ENCODE measurements at regions not wholly inside any gene's neighbourhood (a gene's known extent, or its start where the extent isn't known, plus 50 kb on each side); places are given as distances from the start of the nearest gene placed in this dataset.

GRCh38 chr20:52921340-52921739 is 50.8 kb upstream of the TSHZ2 start:
- DNase-seq (ENCODE audit: low read depth) = no peak

DNA sequence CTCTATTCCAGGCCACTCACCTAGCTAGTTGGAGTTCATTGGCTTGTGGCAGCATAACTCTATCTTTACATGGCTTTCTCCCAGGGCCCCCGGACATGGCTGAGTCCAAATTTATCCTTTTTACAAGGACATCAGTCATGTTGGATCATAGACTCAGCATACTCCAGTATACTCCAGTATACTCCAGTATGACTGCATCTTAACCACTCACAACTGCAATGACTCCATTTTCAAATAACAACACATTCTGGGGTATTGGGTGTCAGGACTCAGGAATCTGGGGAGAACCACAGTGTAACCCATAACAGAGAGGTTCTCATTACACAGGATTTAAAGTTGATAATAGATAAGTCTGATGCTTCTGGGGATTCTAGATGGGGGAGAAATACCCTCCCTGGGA is 53.8 kb upstream of the TSHZ2 start:
- DNase-seq (ENCODE audit: low read depth) = no peak

- DNase-seq (ENCODE audit: low read depth) = no peak
Measured at GRCh38 chr20:52915564-52915963, 56.6 kb upstream of the TSHZ2 start.

- DNase-seq (ENCODE audit: low read depth) = no peak
Measured at GRCh38 chr20:52914870-52915269, 57.3 kb upstream of the TSHZ2 start.

DNA sequence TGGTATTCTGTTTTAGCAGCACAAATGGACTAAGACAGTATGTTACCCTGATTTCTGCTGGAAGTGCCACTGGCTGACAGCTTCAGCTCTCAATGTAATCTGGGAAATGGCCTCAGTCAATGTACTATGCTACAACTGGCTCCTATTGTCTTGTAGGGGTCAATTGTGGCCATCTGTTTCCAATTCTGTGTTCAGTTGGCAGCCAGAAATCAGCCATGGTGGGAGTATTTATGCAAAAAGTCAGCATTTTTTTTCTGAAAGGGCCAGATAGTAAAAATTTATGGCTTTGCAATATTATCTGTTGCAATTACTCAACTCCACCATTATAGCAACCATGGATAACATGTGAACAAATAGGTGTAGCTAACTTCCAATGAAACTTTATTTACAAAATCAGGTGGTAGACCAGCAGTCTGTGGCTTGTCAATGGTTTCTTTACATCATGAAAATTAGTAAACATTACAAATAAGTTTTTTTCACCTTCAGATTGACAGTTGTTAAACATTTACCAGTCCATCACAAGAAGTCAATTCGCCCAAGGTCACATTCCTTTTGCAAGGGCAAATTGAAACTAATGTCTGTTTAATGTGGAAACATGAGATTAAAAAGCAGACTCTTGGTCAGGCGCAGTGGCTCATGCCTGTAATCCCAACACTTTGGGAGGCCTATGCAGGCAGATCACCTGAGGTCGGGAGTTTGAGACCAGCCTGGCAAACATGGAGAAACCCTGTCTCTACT is 58.3 kb upstream of the TSHZ2 start:
- no peak for DNase-seq (ENCODE audit: low read depth)

GRCh38 chr20:52905241-52905994 is 66.7 kb upstream of the TSHZ2 start:
- DNase-seq (ENCODE audit: low read depth) = no peak

- no peak for DNase-seq (ENCODE audit: low read depth)
Measured at GRCh38 chr20:52904837-52905236, 67.3 kb upstream of the TSHZ2 start.

- no peak for DNase-seq (ENCODE audit: low read depth)
Measured at GRCh38 chr20:52899041-52899608, 73.0 kb upstream of the TSHZ2 start.

DNA sequence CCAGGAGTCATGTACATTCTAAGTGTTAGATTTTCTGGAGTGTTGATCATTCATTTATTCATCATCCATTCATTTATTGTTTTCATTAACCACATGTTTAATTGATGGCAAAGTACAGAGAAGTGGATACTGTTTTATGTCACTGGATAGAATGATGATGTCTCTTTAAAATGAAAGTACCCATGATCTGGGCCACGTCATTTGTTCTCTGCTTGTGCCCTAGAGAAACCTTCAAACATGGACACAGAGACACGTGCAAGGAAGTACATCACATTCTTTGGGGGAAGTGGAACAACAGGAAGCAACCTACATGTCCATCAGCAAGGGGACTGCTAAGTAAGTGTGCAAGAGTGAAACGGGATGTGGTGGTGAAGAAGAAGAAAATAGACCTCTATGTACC is 75.8 kb upstream of the TSHZ2 start:
- no peak for DNase-seq (ENCODE audit: low read depth)

GRCh38 chr20:52895701-52896100 is 76.5 kb upstream of the TSHZ2 start:
- no peak for DNase-seq (ENCODE audit: low read depth)

DNA sequence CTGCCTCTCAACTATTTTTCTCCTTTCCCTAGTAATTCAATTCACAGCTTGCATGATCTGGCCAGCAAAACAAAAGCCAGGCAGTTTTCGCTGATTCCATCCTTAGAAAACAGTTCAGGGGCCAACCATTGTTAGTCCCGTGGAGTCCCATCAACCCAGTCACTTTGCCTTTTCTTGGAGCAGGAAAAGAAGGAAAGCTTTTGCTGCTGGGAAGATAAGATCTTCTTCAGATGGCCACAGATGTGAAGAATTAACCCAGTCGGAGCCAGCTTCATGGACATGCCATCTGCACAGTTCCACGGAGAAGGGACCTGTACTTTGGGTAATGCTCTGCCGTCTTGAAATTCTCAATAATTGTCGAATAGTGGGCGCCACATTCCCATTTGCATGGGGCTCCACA is 76.9 kb upstream of the TSHZ2 start:
- DNase-seq (ENCODE audit: low read depth) = no peak

- DNase-seq (ENCODE audit: low read depth) = no peak
Measured at GRCh38 chr20:52893498-52893897, 78.7 kb upstream of the TSHZ2 start.

DNA sequence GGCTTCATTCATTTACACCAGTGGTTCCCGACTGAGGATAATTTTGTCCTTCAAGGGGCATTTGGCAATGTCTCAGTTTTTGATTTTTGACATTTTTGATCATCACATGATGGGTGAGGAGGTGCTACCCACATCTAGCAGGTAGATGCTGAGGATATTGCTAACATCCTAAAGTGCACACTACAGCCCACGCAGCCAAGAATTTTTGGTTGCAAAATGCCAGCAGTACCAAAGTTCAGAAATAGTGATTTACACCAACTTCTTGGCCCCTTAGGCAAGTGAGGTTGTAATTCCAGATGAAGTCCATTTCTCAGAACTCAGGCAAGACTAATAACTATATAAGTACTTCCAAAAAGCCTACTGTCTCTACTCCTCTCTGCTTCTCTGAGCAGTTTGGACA is 80.1 kb upstream of the TSHZ2 start:
- no peak for DNase-seq (ENCODE audit: low read depth)

DNA sequence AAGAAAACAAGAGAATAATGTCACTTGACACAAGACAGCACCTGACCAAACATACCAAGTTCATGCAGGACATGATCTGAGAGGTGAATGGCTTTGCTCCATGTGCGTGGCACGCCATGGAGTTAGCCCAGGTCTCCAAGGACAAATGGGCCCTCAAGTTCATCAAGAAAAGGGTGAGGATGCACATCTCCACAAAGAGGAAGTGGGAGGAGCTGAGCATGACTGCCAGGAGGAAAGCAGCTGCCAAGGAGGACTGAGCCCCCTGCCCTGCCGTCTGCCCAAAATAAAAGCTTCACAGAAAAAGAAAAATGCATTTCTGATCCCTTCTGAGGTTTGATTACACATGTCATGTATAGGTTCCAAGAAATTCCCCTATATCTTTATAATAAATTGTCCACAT is 82.0 kb upstream of the TSHZ2 start:
- DNase-seq (ENCODE audit: low read depth) = no peak

- DNase-seq (ENCODE audit: low read depth) = peak; percentile 8
Measured at GRCh38 chr20:52889225-52889624, 82.9 kb upstream of the TSHZ2 start.

DNA sequence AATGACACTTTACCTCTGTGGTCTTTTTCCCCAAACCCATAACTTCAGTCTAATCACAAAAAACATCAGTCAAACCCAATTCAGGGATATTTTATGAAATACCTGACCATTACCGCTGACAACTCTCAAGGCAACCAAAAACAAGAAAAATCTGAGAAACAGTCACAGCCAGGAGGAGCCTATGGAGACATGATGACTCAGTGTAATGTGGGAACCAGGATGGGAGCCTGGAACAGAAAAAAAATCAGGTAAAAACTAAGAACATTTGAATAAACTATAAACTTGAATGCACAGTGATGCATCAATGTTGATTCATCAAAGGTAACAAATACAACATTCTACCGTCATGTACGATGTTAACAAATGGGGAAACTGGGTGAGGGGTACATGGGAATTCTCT is 84.1 kb upstream of the TSHZ2 start:
- DNase-seq (ENCODE audit: low read depth) = no peak

GRCh38 chr20:52880997-52881396 is 91.2 kb upstream of the TSHZ2 start:
- DNase-seq (ENCODE audit: low read depth) = no peak

DNA sequence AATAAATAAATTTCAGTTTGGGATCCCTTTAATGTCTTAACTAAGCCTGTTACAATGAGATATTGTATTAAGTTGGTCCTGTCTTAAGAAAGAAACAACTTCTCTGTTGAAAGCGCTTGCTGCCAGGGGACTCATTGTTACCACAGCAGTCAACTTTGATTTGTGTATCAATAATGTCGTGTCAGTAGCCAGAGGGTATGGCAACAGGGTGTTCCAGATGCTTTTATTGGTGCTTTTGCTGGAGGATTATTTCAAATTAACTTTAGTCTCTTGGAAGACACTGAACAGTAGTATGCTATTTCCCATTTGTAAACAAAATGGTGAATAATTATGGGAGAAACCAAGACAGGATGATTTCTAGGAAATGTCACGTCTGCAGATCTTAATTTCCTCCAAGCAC is 91.9 kb upstream of the TSHZ2 start:
- no peak for DNase-seq (ENCODE audit: low read depth)

DNA sequence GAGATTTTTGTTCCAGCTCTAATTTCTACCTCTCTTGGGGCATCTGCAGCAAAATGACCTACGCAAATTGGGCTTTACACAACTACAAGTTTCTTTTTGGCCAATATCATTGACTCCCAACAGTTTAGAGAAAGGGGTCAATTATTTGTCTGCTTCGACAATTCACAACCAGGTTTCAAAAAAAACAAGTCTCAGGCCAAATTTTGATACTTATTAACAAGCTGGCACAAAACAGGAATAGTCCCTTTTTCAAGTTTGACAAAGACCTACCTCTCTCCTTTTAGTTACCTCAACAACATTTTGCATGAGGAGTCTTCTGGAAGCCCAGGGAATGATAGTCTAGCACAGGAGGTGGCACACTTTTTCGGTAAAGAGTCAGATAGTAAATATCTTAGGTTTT is 97.9 kb upstream of the TSHZ2 start:
- no peak for DNase-seq (ENCODE audit: low read depth)

DNA sequence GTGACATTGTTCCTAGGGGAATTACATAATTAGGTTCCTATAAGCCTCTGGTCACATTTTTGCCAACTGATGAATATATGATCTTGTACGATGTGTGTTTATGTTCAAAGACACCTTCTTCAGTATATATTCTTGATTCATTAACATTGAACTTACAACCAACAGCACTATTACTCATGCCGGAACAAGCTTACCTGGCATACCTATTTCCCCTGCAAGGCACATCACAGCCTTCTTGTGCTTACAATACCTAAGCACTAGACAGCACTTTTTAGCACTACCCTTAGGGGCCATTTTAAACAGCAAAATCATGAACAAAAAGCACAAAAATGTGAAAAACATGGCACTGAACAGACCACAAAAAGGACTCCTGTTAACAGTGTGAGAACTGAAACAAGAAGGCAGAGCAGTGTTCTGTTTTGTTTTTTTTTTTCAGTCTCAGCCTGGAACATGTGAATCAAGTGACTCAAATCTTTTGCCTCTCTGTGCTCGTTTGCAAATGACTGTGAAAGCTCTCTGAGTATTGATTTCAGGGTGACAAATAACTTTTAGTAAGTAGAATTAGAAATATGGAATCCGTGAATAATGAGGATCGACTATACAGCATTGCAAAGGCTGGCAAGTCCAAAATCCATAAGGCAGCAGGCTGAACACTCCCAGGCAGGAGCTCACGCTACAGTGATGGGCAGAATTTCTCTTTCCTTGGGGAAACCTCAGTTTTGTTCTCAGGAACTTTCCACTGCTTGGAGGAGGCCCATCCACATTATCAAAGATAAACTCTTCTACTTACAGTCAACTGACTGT is 102.3 kb upstream of the TSHZ2 start:
- no peak for DNase-seq (ENCODE audit: low read depth)

- DNase-seq (ENCODE audit: low read depth) = no peak
Measured at GRCh38 chr20:52869276-52869675, 102.9 kb upstream of the TSHZ2 start.

GRCh38 chr20:52867305-52867704 is 104.9 kb upstream of the TSHZ2 start:
- no peak for DNase-seq (ENCODE audit: low read depth)

Data from Daoy (cell line).